MM.1S (cell line): ENCODE measurements at regions not wholly inside any gene's neighbourhood (a gene's known extent, or its start where the extent isn't known, plus 50 kb on each side); places are given as distances from the start of the nearest gene placed in this dataset.

ENCODE experiments used
- DNase-seq: peaks from one replicate; pipeline ENCODE4 v3.0.0-alpha.2; 2015
- H2AFZ ChIP-seq: fragments of 300-600 bp; sonication (generic); 2 replicates; pipeline ENCODE4 v1.6.0; 2016; ENCODE audit warnings: antibody characterized with exemption, low read length
- H3F3A ChIP-seq: fragments of 300-600 bp; sonication (generic); 2 replicates; pipeline ENCODE4 v1.6.1; 2016; ENCODE audit warnings: mild to moderate bottlenecking, antibody characterized with exemption, low read length, moderate library complexity, mixed read lengths; ENCODE audit not compliant: insufficient read depth
- H3K27ac ChIP-seq: fragments of 300-600 bp; sonication (generic); 2 replicates; pipeline ENCODE4 v1.5.1; 2016; ENCODE audit warnings: mild to moderate bottlenecking, low read length
- H3K27me3 ChIP-seq: fragments of 300-600 bp; sonication (generic); replicated peaks from 2 replicates; pipeline ENCODE4 v1.6.0; 2016; ENCODE audit warnings: low read length; ENCODE audit not compliant: insufficient read depth
- H3K36me3 ChIP-seq: fragments of 300-600 bp; sonication (generic); replicated peaks from 2 replicates; pipeline ENCODE4 v1.6.1; 2016; ENCODE audit warnings: mild to moderate bottlenecking, low read length, mixed read lengths; ENCODE audit not compliant: insufficient read depth
- H3K4me1 ChIP-seq: fragments of 300-600 bp; sonication (generic); 2 replicates; pipeline ENCODE4 v1.6.1; 2016; ENCODE audit warnings: low read length, mixed read lengths
- H3K4me2 ChIP-seq: fragments of 300-600 bp; sonication (generic); 2 replicates; pipeline ENCODE4 v1.6.0; 2016; ENCODE audit warnings: low read depth, low read length
- H3K4me3 ChIP-seq: fragments of 300-600 bp; sonication (generic); 2 replicates; pipeline ENCODE4 v1.5.1; 2016; ENCODE audit warnings: low read length, mixed read lengths
- H3K79me2 ChIP-seq: fragments of 300-600 bp; sonication (generic); 2 replicates; pipeline ENCODE4 v1.6.1; 2016; ENCODE audit warnings: mixed run types, low read length, mixed read lengths
- H3K9ac ChIP-seq: fragments of 300-600 bp; sonication (generic); 2 replicates; pipeline ENCODE4 v1.6.1; 2016; ENCODE audit warnings: low read length, mixed read lengths
- H3K9me2 ChIP-seq: fragments of 300-600 bp; sonication (generic); replicated peaks from 2 replicates; pipeline ENCODE4 v1.6.1; 2016; ENCODE audit warnings: mild to moderate bottlenecking, low read length, mixed read lengths; ENCODE audit not compliant: insufficient read depth
- H3K9me3 ChIP-seq: fragments of 300-600 bp; sonication (generic); replicated peaks from 2 replicates; pipeline ENCODE4 v1.6.1; 2016; ENCODE audit warnings: mild to moderate bottlenecking, low read length, mixed read lengths; ENCODE audit not compliant: insufficient read depth
- H4K20me1 ChIP-seq: fragments of 300-600 bp; sonication (generic); 2 replicates; pipeline ENCODE4 v1.6.1; 2016; ENCODE audit warnings: mild to moderate bottlenecking, low read length, moderate library complexity, mixed read lengths; ENCODE audit not compliant: insufficient read depth
- CTCF ChIP-seq: fragments of 300-600 bp; sonication (generic); IDR thresholded peaks from 2 replicates; pipeline ENCODE4 v1.5.1; 2016; ENCODE audit warnings: antibody characterized with exemption, low read length, mixed read lengths
- EZH2 ChIP-seq: fragments of 300-600 bp; sonication (generic); optimal IDR thresholded peaks from 2 replicates; pipeline ENCODE3; 2017; ENCODE audit warnings: low read depth, mild to moderate bottlenecking, antibody characterized with exemption, low read length, mixed read lengths
- EZH2phosphoT487 ChIP-seq: fragments of 300-600 bp; sonication (generic); IDR thresholded peaks from 2 replicates; pipeline ENCODE4 v1.6.1; 2018; ENCODE audit warnings: antibody characterized with exemption, low read length

GRCh38 chr7:81611805-81612204 lies 158.0 kb downstream of the HGF start:
- H3K4me3 ChIP-seq, result no peak overlapping the region
- H2AFZ ChIP-seq, result no peak overlapping the region
- no peaks in the 10 kb centered on the region for H3K4me1 ChIP-seq
- no peak overlapping the region for H3K27ac ChIP-seq
- H3K36me3 ChIP-seq, result no peaks in the 10 kb centered on the region
- no peaks in the 10 kb centered on the region for H3F3A ChIP-seq
- no peak overlapping the region for H3K4me2 ChIP-seq
- no peaks in the 10 kb centered on the region for H3K9me2 ChIP-seq
- no peak overlapping the region for H3K9ac ChIP-seq
- H4K20me1 ChIP-seq, result no peaks in the 10 kb centered on the region
- DNase-seq, result no peak
- H3K27me3 ChIP-seq, result no peaks in the 10 kb centered on the region
- H3K79me2 ChIP-seq, result no peaks in the 10 kb centered on the region
- H3K9me3 ChIP-seq, result no peaks in the 10 kb centered on the region
- TF ChIP-seq CTCF (no peak), EZH2 (no peak), EZH2phosphoT487 (no peak)

GRCh38 chr7:81611040-81611439 lies 158.8 kb downstream of the HGF start:
- Histone ChIP-seq H3K9me2 (no peaks in the 10 kb centered on the region), H3K9ac (no peak overlapping the region), H3K9me3 (no peaks in the 10 kb centered on the region), H2AFZ (no peak overlapping the region), H3K27ac (no peak overlapping the region), H3K36me3 (no peaks in the 10 kb centered on the region), H3K4me2 (no peak overlapping the region), H3K27me3 (no peaks in the 10 kb centered on the region), H3F3A (no peaks in the 10 kb centered on the region), H4K20me1 (no peaks in the 10 kb centered on the region), H3K79me2 (no peaks in the 10 kb centered on the region), H3K4me3 (no peak overlapping the region), H3K4me1 (no peaks in the 10 kb centered on the region)
- no peak for DNase-seq
- TF ChIP-seq EZH2, result no peak
- no peak for TF ChIP-seq EZH2phosphoT487
- TF ChIP-seq CTCF, result no peak

GRCh38 chr7:81608748-81609382 lies 161.0 kb downstream of the HGF start:
- Histone ChIP-seq H3K4me1 (no peaks in the 10 kb centered on the region), H2AFZ (no peak overlapping the region), H3K27ac (no peak overlapping the region), H3K36me3 (no peaks in the 10 kb centered on the region), H3K9me3 (no peaks in the 10 kb centered on the region), H3K9ac (no peak overlapping the region), H3K9me2 (no peaks in the 10 kb centered on the region), H3F3A (no peaks in the 10 kb centered on the region), H3K27me3 (no peaks in the 10 kb centered on the region), H3K4me2 (no peak overlapping the region), H3K4me3 (no peak overlapping the region), H3K79me2 (no peaks in the 10 kb centered on the region), H4K20me1 (no peaks in the 10 kb centered on the region)
- no peak for DNase-seq
- TF ChIP-seq EZH2 (no peak), EZH2phosphoT487 (no peak), CTCF (no peak)
